Astrocyte of the cerebellum (primary cell): ENCODE measurements at regions not wholly inside any gene's neighbourhood (a gene's known extent, or its start where the extent isn't known, plus 50 kb on each side); places are given as distances from the start of the nearest gene placed in this dataset.
A peak's percentile ranks its signal among the peaks of the same experiment; 100 is the strongest.

ENCODE experiments used
- DNase-seq: peaks from one replicate; pipeline ENCODE4 v3.0.0-alpha.2; 2011; ENCODE audit warnings: low read depth
- H3K4me3 ChIP-seq: 2 replicates; pipeline ENCODE4 v1.5.1; 2011; ENCODE audit warnings: mild to moderate bottlenecking, low read depth, low read length, moderate library complexity
- in situ Hi-C: cut with HindIII; loops from 2 replicates; pipeline ENCODE4 v1.10.0; 2017; ENCODE audit warnings: low sequenced_read_pairs
- TF ChIP-seq, protein P1 (sequence below): IDR thresholded peaks from 2 replicates; pipeline ENCODE4 v1.5.1; 2012; ENCODE audit warnings: low read length, low read depth, moderate library complexity, mild to moderate bottlenecking; ENCODE audit errors: missing control alignments

DNA sequence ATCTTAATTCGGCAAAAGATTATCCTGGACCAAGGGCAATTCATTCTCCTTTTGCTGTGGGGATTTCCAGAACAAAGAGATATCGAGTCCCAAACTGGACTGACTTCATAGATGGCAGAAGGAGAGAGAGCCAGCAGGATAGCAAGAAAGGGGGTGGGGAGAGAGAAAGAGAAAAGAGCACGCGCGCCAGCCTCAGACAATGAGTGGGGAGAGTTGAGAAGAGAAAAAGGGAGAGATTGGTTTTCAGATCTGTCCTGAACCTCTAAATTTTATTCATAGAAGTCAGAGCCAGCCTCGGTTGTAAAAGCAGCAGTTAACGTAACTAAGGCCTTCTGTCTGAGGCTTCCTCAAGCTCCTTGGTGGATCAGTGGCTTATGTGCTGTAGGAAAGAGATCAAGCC lies 55.3 kb upstream of the ALDH1B1 start:
- in situ Hi-C loops: loop anchor here (25.0 kb wide), 1 partner anchor 225 kb away; no protein-coding TSS in a partner anchor
- H3K4me3 ChIP-seq: no peak overlapping the region
- DNase-seq: no peak
- TF ChIP-seq, protein P1, sequence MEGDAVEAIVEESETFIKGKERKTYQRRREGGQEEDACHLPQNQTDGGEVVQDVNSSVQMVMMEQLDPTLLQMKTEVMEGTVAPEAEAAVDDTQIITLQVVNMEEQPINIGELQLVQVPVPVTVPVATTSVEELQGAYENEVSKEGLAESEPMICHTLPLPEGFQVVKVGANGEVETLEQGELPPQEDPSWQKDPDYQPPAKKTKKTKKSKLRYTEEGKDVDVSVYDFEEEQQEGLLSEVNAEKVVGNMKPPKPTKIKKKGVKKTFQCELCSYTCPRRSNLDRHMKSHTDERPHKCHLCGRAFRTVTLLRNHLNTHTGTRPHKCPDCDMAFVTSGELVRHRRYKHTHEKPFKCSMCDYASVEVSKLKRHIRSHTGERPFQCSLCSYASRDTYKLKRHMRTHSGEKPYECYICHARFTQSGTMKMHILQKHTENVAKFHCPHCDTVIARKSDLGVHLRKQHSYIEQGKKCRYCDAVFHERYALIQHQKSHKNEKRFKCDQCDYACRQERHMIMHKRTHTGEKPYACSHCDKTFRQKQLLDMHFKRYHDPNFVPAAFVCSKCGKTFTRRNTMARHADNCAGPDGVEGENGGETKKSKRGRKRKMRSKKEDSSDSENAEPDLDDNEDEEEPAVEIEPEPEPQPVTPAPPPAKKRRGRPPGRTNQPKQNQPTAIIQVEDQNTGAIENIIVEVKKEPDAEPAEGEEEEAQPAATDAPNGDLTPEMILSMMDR: no peak

DNA sequence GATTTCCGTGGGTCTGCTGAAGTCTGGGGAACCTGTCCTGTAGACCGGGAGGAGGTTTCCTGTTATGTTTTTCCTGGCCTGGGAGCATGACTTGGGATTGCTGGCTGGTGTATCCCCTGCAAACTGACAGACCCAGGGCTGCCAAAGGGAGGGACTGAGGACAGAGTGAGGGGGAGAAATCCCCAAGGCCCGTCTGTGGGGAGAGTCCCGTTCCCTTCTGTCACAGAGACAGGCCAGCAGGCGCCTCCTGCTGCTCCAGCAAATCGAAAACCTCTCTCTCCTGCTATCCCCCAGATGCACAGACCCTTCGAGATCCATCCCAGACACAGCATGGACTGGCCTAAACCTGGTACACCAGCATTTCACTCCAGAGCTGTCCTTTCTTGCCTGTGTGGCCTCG lies 56.2 kb upstream of the ALDH1B1 start:
- in situ Hi-C loops: loop anchor here (25.0 kb wide), 1 partner anchor 224 kb away; no protein-coding TSS in a partner anchor
- H3K4me3 ChIP-seq: no peak overlapping the region
- DNase-seq: no peak
- TF ChIP-seq, protein P1: no peak

DNA sequence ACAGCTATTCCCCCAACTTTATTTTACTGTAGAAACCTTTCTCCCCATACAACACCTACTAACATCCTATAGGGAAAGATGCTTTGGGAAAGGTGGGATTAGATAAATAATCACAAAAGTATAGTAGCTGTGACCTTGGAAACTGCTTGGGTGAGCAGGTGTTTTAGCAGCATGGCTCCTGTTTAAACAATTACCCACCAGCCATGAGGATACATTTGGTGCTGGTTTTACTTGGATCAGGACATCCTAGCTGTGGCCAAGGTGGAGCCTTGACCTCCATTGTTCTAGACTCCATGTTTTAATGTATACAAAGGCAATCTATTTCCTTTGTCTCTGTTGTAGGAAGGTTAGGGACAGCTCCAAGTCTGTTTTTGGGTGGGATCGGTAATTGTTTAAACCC lies 56.8 kb upstream of the ALDH1B1 start:
- no peak overlapping the region for H3K4me3 ChIP-seq
- in situ Hi-C loops: loop anchor here (25.0 kb wide), 1 partner anchor 223 kb away; no protein-coding TSS in a partner anchor
- DNase-seq: no peak
- TF ChIP-seq, protein P1: no peak

DNA sequence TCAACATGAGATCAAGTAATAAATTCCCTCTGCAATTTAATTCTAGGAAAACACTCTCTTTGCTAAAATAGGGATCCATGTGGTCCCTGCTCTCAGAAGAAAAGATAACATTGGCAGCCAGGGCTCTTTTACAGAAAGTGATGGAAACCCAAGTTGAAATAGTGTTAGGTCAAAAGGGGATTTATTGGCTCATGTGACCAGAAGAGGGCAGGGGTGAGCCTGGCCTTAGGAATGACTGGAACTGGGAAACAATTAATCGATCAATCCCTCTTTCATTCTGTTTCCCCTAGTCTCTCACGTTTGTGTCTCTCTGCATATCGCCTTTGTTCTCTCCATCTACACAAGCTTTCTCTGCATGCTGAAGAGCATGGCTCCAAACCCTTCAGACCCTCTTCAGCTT lies 58.3 kb upstream of the ALDH1B1 start:
- no peak for DNase-seq
- no peak overlapping the region for H3K4me3 ChIP-seq
- in situ Hi-C loops: loop anchor here (25.0 kb wide), 1 partner anchor 222 kb away; no protein-coding TSS in a partner anchor
- TF ChIP-seq, protein P1: peak; percentile 27

DNA sequence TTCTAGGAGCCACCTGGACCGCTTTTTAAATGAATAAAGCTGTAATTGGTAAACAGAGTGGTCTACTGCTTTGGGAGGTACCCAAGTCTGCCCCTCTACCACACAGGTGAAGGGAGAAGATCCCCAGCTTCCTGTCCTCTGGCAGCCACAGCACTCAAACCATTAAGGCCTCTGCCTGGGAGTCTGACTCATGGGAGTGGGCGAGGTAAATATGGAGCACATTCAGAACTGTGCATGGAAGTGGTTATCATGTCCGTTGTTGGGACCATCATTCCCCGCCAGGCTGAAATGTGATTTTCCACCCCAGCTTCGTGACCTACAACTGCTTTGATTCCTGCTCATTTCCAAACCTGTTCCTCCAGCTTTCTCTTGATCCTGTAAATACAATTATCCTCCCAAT lies 59.5 kb upstream of the ALDH1B1 start:
- in situ Hi-C loops: loop anchor here (25.0 kb wide), 1 partner anchor 221 kb away; no protein-coding TSS in a partner anchor
- DNase-seq: no peak
- no peak overlapping the region for H3K4me3 ChIP-seq
- TF ChIP-seq, protein P1: no peak

DNA sequence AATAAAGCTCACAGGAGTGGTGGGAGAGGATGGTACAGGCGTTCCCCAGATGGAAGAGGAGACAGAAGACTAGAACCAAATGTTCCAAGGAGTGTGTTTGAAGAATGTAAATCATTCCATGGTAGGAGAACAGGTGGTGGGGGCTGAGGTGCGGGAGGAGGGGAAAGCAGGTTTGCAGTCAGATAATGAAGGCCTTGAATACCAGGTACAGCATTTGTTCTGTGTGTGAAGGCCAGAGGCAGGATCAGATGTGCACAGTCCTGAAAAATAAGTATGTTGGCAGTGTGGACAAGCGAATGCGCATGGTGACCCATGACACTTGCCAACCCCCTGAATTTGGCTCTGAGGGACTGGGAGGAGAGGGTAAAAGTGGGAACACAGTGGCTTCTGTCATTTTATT lies 59.9 kb upstream of the ALDH1B1 start:
- in situ Hi-C loops: loop anchor here (25.0 kb wide), 1 partner anchor 220 kb away; no protein-coding TSS in a partner anchor
- TF ChIP-seq, protein P1: no peak
- no peak overlapping the region for H3K4me3 ChIP-seq
- DNase-seq: no peak
